Activated naive CD8-positive, alpha-beta T cell treated with anti-CD3 and anti-CD28 coated beads, Interleukin-2, amount 50 U/mL, for 24 hours (primary cell): ENCODE measurements at regions not wholly inside any gene's neighbourhood (a gene's known extent, or its start where the extent isn't known, plus 50 kb on each side); places are given as distances from the start of the nearest gene placed in this dataset.
"Not testable (repeated sequence)": the region's sequence is repeated elsewhere in the genome, so short reads cannot be mapped to it uniquely, and the experiment has no call there.

Experiments used
- ATAC-seq: fragments of 150-1000 bp; cut with Tn5 transposase; one replicate; pipeline ENCODE4 v1.10.0; 2021
- DNase-seq: peaks from one replicate; pipeline ENCODE4 v3.0.0; 2021
- H3K27ac Mint-ChIP-seq: one replicate; pipeline ENCODE4 v1.8.0; 2021; ENCODE audit warnings: mild to moderate bottlenecking, mixed read lengths
- H3K27me3 Mint-ChIP-seq: one replicate; pipeline ENCODE4 v1.8.0; 2021; ENCODE audit warnings: mixed read lengths
- H3K36me3 Mint-ChIP-seq: one replicate; pipeline ENCODE4 v1.8.0; 2021; ENCODE audit warnings: low read depth, mixed read lengths
- H3K4me1 Mint-ChIP-seq: one replicate; pipeline ENCODE4 v1.8.0; 2021; ENCODE audit warnings: mixed read lengths
- H3K4me3 Mint-ChIP-seq: one replicate; pipeline ENCODE4 v1.8.0; 2021; ENCODE audit warnings: mild to moderate bottlenecking, moderate library complexity, mixed read lengths
- H3K9me3 Mint-ChIP-seq: one replicate; pipeline ENCODE4 v1.8.0; 2021; ENCODE audit warnings: mixed read lengths

GRCh38 chr15:77893671-77894640 lies 183.6 kb downstream of the TBC1D2B start:
- H3K4me1 Mint-ChIP-seq, DNase-seq, H3K27me3 Mint-ChIP-seq, H3K27ac Mint-ChIP-seq, H3K9me3 Mint-ChIP-seq, H3K4me3 Mint-ChIP-seq, ATAC-seq, H3K36me3 Mint-ChIP-seq: not testable (repeated sequence)

DNA sequence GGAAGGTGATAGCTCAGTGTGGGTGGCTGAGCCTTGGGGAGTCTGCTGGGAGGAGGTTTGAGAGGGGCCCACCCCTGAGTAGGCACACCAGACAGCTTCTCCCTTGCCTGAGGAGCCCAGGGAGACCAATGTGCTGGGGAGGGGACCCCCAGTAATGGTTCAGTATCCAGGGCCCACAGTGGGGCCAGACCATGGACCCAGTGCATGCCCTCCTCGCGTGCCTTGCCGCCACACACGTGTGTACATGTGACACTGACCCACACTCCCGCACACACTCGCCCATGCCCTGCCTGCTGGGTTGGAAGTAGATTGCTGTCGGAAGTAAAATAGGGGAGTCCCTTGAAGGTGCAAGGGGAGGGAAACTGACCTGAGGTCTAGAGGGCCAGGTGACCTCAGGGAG lies 184.3 kb downstream of the TBC1D2B start:
- not testable (repeated sequence) for DNase-seq, H3K27ac Mint-ChIP-seq, H3K4me3 Mint-ChIP-seq, H3K27me3 Mint-ChIP-seq, H3K4me1 Mint-ChIP-seq, ATAC-seq, H3K36me3 Mint-ChIP-seq, H3K9me3 Mint-ChIP-seq

DNA sequence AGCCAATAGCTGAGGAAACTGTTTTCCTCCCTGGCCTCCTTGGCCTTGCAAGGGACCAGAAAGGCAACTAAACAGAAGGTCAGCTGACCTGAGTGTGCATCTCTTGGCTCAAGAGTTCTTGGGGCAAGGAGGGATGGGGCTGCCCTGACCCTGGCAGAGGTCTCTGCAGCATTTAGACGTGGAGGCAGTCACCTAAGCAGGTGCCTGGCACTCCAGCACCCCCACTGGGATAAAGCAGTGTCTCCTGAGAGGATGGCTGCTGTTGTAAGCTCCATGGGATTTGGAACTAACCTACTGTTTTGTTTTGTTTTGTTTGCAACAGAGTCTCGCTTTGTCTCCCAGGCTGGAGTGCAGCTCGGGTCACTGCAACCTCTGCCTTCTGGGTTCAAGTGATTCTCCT lies 185.2 kb downstream of the TBC1D2B start:
- Mint-ChIP-seq H3K4me3 (no peak overlapping the region), H3K9me3 (no peaks in the 10 kb centered on the region), H3K36me3 (no peaks in the 10 kb centered on the region), H3K27me3 (no peaks in the 10 kb centered on the region), H3K27ac (no peak overlapping the region), H3K4me1 (no peaks in the 10 kb centered on the region)
- ATAC-seq = no peak
- no peak for DNase-seq

- not testable (repeated sequence) for H3K36me3 Mint-ChIP-seq, H3K27me3 Mint-ChIP-seq, ATAC-seq, H3K27ac Mint-ChIP-seq, H3K4me3 Mint-ChIP-seq, DNase-seq, H3K9me3 Mint-ChIP-seq, H3K4me1 Mint-ChIP-seq
Measured at GRCh38 chr15:77891862-77892261, 185.6 kb downstream of the TBC1D2B start.

- H3K36me3 Mint-ChIP-seq, DNase-seq, H3K9me3 Mint-ChIP-seq, H3K4me1 Mint-ChIP-seq, H3K4me3 Mint-ChIP-seq, H3K27ac Mint-ChIP-seq, H3K27me3 Mint-ChIP-seq: not testable (repeated sequence)
- ATAC-seq = peak; percentile 13
Measured at GRCh38 chr15:77890911-77891801, 186.4 kb downstream of the TBC1D2B start.

DNA sequence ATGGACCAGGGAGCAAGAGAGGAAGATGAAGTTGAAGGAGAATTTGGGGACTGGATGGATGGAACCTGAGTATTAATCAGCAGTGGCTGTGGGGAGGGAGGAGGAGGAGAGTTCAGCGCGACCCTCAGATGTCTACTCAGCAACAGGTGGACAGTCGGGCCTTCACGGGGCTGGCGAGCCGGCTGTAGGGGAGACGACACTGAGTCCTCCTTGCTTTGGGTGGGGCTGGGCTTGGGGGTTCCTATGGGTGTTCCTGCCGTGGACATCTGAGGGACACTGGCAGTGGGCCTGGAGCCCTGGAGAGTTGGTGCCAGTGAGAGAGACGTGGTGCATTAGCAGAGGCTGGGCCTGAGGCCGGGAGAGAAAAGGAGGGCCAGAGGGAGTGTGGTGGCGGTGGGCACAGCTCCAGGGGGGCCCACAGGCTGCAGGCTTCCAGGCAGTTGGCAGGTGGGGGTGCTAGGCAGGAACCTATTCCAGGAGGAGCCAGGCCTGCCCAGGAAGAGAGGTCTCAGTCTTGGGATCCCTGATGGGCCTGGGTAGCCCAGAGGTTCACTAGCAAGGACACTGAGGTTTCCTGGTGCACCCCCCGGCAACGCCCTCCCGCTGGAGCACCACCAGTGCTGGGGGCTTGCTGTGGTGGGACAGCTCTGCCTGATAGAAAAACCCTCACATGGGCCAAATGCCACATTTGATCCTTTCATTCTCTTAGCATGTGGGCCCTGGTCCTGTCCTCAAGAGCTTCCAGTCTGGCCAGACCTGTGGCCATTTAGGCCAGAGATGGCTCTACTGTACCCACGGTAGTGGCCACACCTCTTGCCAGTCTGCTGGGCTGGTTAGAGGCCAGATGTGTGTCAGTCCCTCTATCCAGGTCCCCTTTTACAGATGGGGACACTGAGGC lies 187.4 kb downstream of the TBC1D2B start:
- DNase-seq, H3K27ac Mint-ChIP-seq, ATAC-seq, H3K9me3 Mint-ChIP-seq, H3K4me1 Mint-ChIP-seq, H3K36me3 Mint-ChIP-seq, H3K4me3 Mint-ChIP-seq, H3K27me3 Mint-ChIP-seq: not testable (repeated sequence)

GRCh38 chr15:77889009-77889806 lies 188.3 kb downstream of the TBC1D2B start:
- no peak for ATAC-seq
- Mint-ChIP-seq H3K27me3 (no peaks in the 10 kb centered on the region), H3K4me3 (no peak overlapping the region), H3K9me3 (no peaks in the 10 kb centered on the region), H3K36me3 (no peaks in the 10 kb centered on the region), H3K4me1 (no peaks in the 10 kb centered on the region), H3K27ac (no peak overlapping the region)
- DNase-seq = no peak

- not testable (repeated sequence) for DNase-seq, H3K27me3 Mint-ChIP-seq, H3K4me1 Mint-ChIP-seq, H3K36me3 Mint-ChIP-seq, H3K27ac Mint-ChIP-seq, H3K9me3 Mint-ChIP-seq, H3K4me3 Mint-ChIP-seq
- ATAC-seq = peak; percentile 77
Measured at GRCh38 chr15:77887563-77888429, 189.7 kb downstream of the TBC1D2B start.

DNA sequence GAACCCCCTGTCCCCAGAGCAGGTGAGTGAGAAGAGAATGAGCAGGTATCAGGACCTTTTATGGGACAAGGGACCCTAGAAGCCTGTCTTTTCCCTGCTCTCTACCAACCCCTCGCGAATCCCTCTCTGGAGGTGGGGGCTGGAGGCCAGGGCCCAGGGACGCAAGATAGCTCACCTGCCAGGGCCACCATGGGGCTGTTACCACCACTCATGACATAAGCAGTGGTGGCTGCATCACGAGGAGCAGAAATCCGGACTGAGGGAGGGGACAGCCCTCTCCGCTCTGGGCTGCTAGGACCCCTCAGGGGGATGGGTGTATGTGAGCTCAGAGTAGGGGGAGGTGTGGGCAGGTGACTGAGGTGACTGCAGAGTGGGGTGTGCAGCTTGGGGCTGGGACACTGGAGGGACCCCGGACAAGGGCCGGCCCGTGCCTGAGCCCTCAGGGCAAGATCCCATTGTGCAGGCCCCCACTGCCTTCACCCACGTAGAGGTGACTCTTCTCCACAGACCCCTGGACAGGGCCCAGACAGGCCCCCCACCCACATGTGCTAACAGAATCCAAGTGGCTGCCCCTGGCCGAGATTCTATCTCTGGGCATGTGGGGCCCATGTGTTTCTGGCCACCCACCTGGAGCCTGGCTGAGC lies 190.6 kb downstream of the TBC1D2B start:
- no peaks in the 10 kb centered on the region for H3K9me3 Mint-ChIP-seq
- no peaks in the 10 kb centered on the region for H3K27me3 Mint-ChIP-seq
- no peaks in the 10 kb centered on the region for H3K36me3 Mint-ChIP-seq
- DNase-seq = no peak
- no peak overlapping the region for H3K4me3 Mint-ChIP-seq
- H3K4me1 Mint-ChIP-seq = no peaks in the 10 kb centered on the region
- no peak for ATAC-seq
- H3K27ac Mint-ChIP-seq = no peak overlapping the region

- not testable (repeated sequence) for ATAC-seq, H3K27ac Mint-ChIP-seq
Measured at GRCh38 chr15:77885877-77886500, 191.5 kb downstream of the TBC1D2B start.

GRCh38 chr15:77883012-77883411 lies 194.5 kb downstream of the TBC1D2B start:
- not testable (repeated sequence) for H3K36me3 Mint-ChIP-seq, H3K9me3 Mint-ChIP-seq, DNase-seq, H3K4me1 Mint-ChIP-seq, H3K27me3 Mint-ChIP-seq, ATAC-seq, H3K4me3 Mint-ChIP-seq, H3K27ac Mint-ChIP-seq

More at GRCh38 chr15:77885877-77886500, 191.5 kb downstream of the TBC1D2B start:
- not testable (repeated sequence) for DNase-seq, H3K27me3 Mint-ChIP-seq, H3K9me3 Mint-ChIP-seq, H3K4me1 Mint-ChIP-seq, H3K36me3 Mint-ChIP-seq, H3K4me3 Mint-ChIP-seq

DNA sequence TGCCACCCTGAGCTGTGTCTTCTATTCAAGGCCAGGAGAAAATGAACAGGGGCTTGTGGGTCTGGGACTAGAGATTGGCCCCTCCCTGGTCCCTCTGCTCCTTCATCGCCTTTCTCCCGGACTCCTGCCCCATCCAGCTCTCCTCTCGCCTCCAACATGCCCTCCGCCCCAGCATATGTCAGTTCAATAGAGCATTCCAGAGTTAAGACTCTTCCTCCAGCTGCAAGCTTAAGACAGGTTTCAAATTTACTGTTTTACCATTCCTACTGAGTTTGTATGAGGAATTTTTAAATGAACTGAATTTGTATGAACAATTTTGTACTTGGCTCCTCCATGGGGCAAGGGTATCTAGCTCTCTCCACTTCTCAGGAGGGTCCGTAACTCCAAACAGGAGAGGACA lies 195.6 kb downstream of the TBC1D2B start:
- DNase-seq (no peak), ATAC-seq (no peak)
- H3K4me3 Mint-ChIP-seq = no peak overlapping the region
- H3K4me1 Mint-ChIP-seq = no peaks in the 10 kb centered on the region
- no peak overlapping the region for H3K27ac Mint-ChIP-seq
- H3K27me3 Mint-ChIP-seq = no peaks in the 10 kb centered on the region
- no peaks in the 10 kb centered on the region for H3K36me3 Mint-ChIP-seq
- no peaks in the 10 kb centered on the region for H3K9me3 Mint-ChIP-seq
